ENCODE measurements at regions not wholly inside any gene's neighbourhood (a gene's known extent, or its start where the extent isn't known, plus 50 kb on each side); places are given as distances from the start of the nearest gene placed in this dataset.
"Not testable (repeated sequence)": the region's sequence is repeated elsewhere in the genome, so short reads cannot be mapped to it uniquely, and the experiment has no call there.

GRCh38 chr14:89728964-89729363, 225.6 kb downstream of the EFCAB11 start:
- Histone ChIP-seq H3K36me3 (no peaks in the 10 kb centered on the region), H3K27me3 (replicated peaks; ENCODE audit: insufficient read depth) (no peaks in the 10 kb centered on the region), H3K4me1 (replicated peaks) (no peaks in the 10 kb centered on the region), H3K9me3 (no peaks in the 10 kb centered on the region), H3K4me3 (no peak overlapping the region), H3K27ac (no peak overlapping the region)
- 89% methylated on average over 5 of the region's 5 CpGs for WGBS
- DNase-seq (ENCODE audit: low spot score) = no peak
- TF ChIP-seq POLR2AphosphoS5 (IDR thresholded peaks at IDR 0.05) (no peak), POLR2A (IDR thresholded peaks at IDR 0.05) (no peak)
- TF ChIP-seq, protein P1, sequence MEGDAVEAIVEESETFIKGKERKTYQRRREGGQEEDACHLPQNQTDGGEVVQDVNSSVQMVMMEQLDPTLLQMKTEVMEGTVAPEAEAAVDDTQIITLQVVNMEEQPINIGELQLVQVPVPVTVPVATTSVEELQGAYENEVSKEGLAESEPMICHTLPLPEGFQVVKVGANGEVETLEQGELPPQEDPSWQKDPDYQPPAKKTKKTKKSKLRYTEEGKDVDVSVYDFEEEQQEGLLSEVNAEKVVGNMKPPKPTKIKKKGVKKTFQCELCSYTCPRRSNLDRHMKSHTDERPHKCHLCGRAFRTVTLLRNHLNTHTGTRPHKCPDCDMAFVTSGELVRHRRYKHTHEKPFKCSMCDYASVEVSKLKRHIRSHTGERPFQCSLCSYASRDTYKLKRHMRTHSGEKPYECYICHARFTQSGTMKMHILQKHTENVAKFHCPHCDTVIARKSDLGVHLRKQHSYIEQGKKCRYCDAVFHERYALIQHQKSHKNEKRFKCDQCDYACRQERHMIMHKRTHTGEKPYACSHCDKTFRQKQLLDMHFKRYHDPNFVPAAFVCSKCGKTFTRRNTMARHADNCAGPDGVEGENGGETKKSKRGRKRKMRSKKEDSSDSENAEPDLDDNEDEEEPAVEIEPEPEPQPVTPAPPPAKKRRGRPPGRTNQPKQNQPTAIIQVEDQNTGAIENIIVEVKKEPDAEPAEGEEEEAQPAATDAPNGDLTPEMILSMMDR (IDR thresholded peaks at IDR 0.05) = no peak
- intact Hi-C loops (cut with DNase I) = no loop called here

GRCh38 chr14:89726226-89726625, 228.3 kb downstream of the EFCAB11 start:
- H3K36me3 ChIP-seq; H3K4me3 ChIP-seq; intact Hi-C loops (cut with DNase I); H3K4me1 ChIP-seq (replicated peaks); H3K9me3 ChIP-seq; H3K27me3 ChIP-seq (replicated peaks; ENCODE audit: insufficient read depth); H3K27ac ChIP-seq; DNase-seq (ENCODE audit: low spot score): not testable (repeated sequence)
- 82% methylated on average over 6 of the region's 6 CpGs for WGBS

GRCh38 chr14:89724628-89724960, 229.9 kb downstream of the EFCAB11 start:
- no peaks in the 10 kb centered on the region for H3K27me3 ChIP-seq (replicated peaks; ENCODE audit: insufficient read depth)
- H3K4me3 ChIP-seq = no peak overlapping the region
- no peak overlapping the region for H3K27ac ChIP-seq
- intact Hi-C loops (cut with DNase I) = no loop called here
- H3K36me3 ChIP-seq = no peaks in the 10 kb centered on the region
- TF ChIP-seq POLR2A (IDR thresholded peaks at IDR 0.05) = no peak
- TF ChIP-seq, protein P1 (IDR thresholded peaks at IDR 0.05) = no peak
- no peak for TF ChIP-seq POLR2AphosphoS5 (IDR thresholded peaks at IDR 0.05)
- DNase-seq (ENCODE audit: low spot score) = no peak
- no peaks in the 10 kb centered on the region for H3K9me3 ChIP-seq
- WGBS = 14% methylated on average over 8 of the region's 8 CpGs
- H3K4me1 ChIP-seq (replicated peaks) = no peaks in the 10 kb centered on the region

DNA sequence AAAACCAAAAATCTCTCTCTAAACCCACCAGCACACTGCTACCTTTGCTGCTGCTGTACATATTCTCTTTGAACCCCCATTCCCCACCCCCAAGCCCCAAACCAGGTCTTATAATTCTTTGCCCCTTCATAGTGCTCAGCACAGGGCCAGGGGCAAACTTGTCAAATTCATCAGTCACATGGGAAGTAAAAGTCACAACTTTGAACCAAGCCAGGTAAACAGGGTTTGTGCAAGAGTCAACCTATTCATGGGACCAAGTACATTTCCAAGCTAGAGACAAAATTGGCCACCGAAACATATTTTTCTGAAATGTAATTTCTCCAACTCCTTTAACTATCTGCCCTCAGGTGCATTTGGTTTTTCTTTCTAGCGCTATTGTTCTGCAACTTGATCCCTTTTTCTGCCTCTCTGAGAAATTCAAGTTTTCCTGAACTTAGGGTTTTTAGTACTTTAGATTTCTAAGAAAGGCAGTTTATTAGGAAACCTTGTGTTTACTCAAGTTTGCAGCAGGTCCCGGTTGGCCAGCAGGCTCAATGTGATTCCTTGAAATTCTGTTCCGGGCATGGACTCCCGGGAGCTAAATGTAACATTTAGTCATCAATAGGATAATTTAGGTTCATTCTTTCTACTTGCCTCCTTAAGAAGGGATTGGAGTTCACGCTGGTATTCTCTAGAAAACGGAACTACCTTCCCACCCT, 230.5 kb downstream of the EFCAB11 start:
- Histone ChIP-seq H3K36me3 (no peaks in the 10 kb centered on the region), H3K4me3 (no peak overlapping the region), H3K9me3 (no peaks in the 10 kb centered on the region), H3K27me3 (replicated peaks; ENCODE audit: insufficient read depth) (no peaks in the 10 kb centered on the region), H3K27ac (no peak overlapping the region), H3K4me1 (replicated peaks) (no peaks in the 10 kb centered on the region)
- intact Hi-C loops (cut with DNase I) = no loop called here
- WGBS = 14% methylated on average over 7 of the region's 7 CpGs
- DNase-seq (ENCODE audit: low spot score) = no peak
- no peak for TF ChIP-seq POLR2A (IDR thresholded peaks at IDR 0.05)
- TF ChIP-seq, protein P1 (IDR thresholded peaks at IDR 0.05) = no peak
- TF ChIP-seq POLR2AphosphoS5 (IDR thresholded peaks at IDR 0.05) = no peak

- WGBS = 76% methylated on average over 6 of the region's 6 CpGs
- H3K4me3 ChIP-seq = no peak overlapping the region
- DNase-seq (ENCODE audit: low spot score) = no peak
- H3K27ac ChIP-seq = no peak overlapping the region
- intact Hi-C loops (cut with DNase I) = no loop called here
- no peaks in the 10 kb centered on the region for H3K36me3 ChIP-seq
- no peaks in the 10 kb centered on the region for H3K9me3 ChIP-seq
- no peaks in the 10 kb centered on the region for H3K4me1 ChIP-seq (replicated peaks)
- no peaks in the 10 kb centered on the region for H3K27me3 ChIP-seq (replicated peaks; ENCODE audit: insufficient read depth)
- TF ChIP-seq POLR2AphosphoS5 (IDR thresholded peaks at IDR 0.05) (no peak), POLR2A (IDR thresholded peaks at IDR 0.05) (no peak)
- TF ChIP-seq, protein P1 (IDR thresholded peaks at IDR 0.05) = no peak
These were observed 232.6 kb downstream of the EFCAB11 start for GRCh38 chr14:89721956-89722355.
